WTC11 (cell line): ENCODE measurements at regions not wholly inside any gene's neighbourhood (a gene's known extent, or its start where the extent isn't known, plus 50 kb on each side); places are given as distances from the start of the nearest gene placed in this dataset.

Source experiments
- ZNF671 ChIP-seq: fragments of 250-450 bp; sonication (Bioruptor Pico); IDR thresholded peaks from 2 replicates; pipeline ENCODE4 v1.8.0; 2021; ENCODE audit warnings: mild to moderate bottlenecking
- TF ChIP-seq, protein P1 (sequence below): fragments of 200-600 bp; IDR thresholded peaks from 2 replicates; pipeline ENCODE4 v1.8.0; 2022; ENCODE audit warnings: antibody characterized with exemption

DNA sequence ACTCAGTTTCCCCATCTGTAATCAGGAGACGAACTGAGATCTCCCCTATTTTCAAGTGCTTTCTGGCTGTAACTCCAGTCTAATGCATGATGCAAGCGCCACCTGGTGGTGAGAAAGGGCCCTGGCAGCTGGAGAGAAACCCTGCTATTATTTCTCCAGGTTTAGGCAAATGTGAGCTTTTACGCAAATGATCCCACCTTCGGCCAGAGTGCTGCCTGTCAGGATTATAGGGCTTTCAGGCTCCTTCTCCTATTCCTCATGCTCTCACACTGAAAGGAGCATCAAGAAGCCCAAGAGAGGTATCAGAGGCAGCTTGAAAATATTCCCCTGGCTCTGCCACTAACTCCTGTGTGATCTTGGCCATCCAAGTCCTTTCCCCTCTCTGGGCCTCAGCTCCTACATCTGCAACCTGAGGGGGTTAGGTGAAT is 93.9 kb upstream of the RASGRF1 start:
- no peak for TF ChIP-seq ZNF671 (CRISPR knock-in tag)
- TF ChIP-seq, protein P1, sequence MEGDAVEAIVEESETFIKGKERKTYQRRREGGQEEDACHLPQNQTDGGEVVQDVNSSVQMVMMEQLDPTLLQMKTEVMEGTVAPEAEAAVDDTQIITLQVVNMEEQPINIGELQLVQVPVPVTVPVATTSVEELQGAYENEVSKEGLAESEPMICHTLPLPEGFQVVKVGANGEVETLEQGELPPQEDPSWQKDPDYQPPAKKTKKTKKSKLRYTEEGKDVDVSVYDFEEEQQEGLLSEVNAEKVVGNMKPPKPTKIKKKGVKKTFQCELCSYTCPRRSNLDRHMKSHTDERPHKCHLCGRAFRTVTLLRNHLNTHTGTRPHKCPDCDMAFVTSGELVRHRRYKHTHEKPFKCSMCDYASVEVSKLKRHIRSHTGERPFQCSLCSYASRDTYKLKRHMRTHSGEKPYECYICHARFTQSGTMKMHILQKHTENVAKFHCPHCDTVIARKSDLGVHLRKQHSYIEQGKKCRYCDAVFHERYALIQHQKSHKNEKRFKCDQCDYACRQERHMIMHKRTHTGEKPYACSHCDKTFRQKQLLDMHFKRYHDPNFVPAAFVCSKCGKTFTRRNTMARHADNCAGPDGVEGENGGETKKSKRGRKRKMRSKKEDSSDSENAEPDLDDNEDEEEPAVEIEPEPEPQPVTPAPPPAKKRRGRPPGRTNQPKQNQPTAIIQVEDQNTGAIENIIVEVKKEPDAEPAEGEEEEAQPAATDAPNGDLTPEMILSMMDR = peak; percentile 90
